Sigmoid colon (tissue), 6 donors: ENCODE measurements at regions not wholly inside any gene's neighbourhood (a gene's known extent, or its start where the extent isn't known, plus 50 kb on each side); places are given as distances from the start of the nearest gene placed in this dataset.

Experiments
- DNase-seq: peaks from one replicate; pipeline ENCODE4 v3.0.0-alpha.2; 2019
- H3K27ac ChIP-seq, 4 donors: fragments of 200-600 bp; sonication (generic); one replicate each; pipeline ENCODE4 v1.5.1; 2016 to 2019; ENCODE audit warnings: mild to moderate bottlenecking in 1 of 4
- H3K27me3 ChIP-seq, 3 donors: fragments of 200-600 bp; sonication (generic); one replicate each; pipeline ENCODE4 v1.5.1; 2019; ENCODE audit warnings: mild to moderate bottlenecking in 1 of 3
- H3K36me3 ChIP-seq, 4 donors: fragments of 200-600 bp; sonication (generic); one replicate each; pipeline ENCODE4 v1.5.1; 2016 to 2019
- H3K4me1 ChIP-seq, 4 donors: fragments of 200-600 bp; sonication (generic); one replicate each; pipeline ENCODE4 v1.5.1; 2017 to 2019
- H3K4me3 ChIP-seq, 4 donors: fragments of 200-600 bp; sonication (generic); one replicate each; pipeline ENCODE4 v1.5.1; 2017 to 2019; ENCODE audit warnings: mild to moderate bottlenecking in 2 of 4, moderate library complexity in 1 of 4
- H3K9me3 ChIP-seq, 4 donors: fragments of 200-600 bp in 3 of 4; sonication (generic) in 3 of 4; one replicate each; pipeline versions ENCODE4 v1.5.1 to v1.6.1; 2013 to 2019
- EP300 ChIP-seq, 4 donors: sonication (generic); formaldehyde crosslinking; IDR thresholded peaks; one replicate each; pipeline ENCODE4 v1.6.1; 2017; ENCODE audit warnings: antibody characterized with exemption in 4 of 4
- POLR2A ChIP-seq, 2 donors: fragments of 450-650 bp; IDR thresholded peaks; one replicate each; pipeline ENCODE4 v1.6.1; 2016; ENCODE audit warnings: antibody characterized with exemption in 2 of 2, mild to moderate bottlenecking in 2 of 2, moderate library complexity in 2 of 2
- POLR2AphosphoS5 ChIP-seq, 4 donors: sonication (generic); formaldehyde crosslinking; IDR thresholded peaks; one replicate each; pipeline ENCODE4 v1.6.1; 2017; ENCODE audit warnings: antibody characterized with exemption in 4 of 4
- WGBS, 2 donors: extraction: QIAGEN DNeasy Blood & Tissue Kit; methylation state at CpG; one replicate each; pipeline ENCODE4 v1.1.7; 2013; 5-methylcytosine and 5-hydroxymethylcytosine counted together
- intact Hi-C: fragments of 100-400 bp; cut with DNase I; formaldehyde crosslinking; loops from one replicate; pipeline ENCODE4 v1.15.1; 2023
- TF ChIP-seq, protein P1 (sequence below), 4 experiments: fragments of 450-650 bp in 3 of 4; fragments of 200-600 bp in 1 of 4; IDR thresholded peaks; one replicate each; pipeline ENCODE4 v1.5.1; 2016 to 2019; ENCODE audit warnings: antibody characterized with exemption in 4 of 4, mild to moderate bottlenecking in 3 of 4, moderate library complexity in 2 of 4
- donor health status: healthy with polysubstance abuse.
- donor health status: healthy.

DNA sequence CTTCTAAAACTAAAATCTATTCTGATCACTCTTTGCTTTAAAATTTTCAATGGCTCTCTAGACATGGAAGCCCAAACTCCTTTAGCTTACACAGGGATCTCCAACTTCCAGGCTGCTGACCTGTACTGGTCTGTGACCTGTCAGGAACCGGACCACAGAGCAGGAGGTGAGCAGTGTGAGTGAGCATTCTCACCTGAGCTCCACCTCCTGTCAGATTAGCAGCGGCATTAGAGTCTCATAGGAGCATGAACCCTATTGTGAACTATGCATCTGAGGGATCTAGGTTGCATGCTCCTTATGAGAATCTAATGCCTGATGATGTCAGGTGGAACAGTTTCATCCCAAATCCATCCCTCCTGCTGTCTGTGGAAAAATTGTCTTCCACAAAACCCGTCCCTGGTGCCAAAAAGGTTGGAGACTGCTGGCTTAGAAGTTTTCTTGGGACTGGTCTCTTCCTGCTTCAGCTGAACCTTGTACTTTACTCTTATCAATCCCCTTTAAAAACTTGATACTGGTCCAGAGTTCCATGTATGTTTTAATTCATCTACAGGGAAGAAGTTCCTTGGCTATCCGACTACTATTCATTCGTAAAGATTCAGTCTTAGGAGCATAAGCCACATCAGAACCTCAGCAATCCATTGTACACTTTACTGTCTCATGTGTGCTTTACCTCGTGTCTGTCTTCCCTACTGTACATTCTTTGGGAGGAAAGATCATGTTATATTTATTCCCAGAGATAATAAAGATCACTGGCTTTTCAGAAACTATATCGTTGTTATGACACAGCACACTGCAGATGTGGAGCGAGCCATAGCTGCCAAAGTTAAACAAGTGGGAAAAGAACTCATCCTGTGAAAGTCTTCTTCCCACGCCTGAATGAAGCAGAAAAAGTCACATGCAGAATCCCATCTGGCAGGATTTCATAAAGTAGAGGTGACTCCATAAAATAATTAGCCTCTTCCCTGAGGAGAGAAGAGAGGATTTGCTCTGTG lies 183.8 kb downstream of the LRATD1 start:
- Histone ChIP-seq H3K9me3 (peaks cover 0 to 2% (median 0%) of the 10 kb centered on the region in 4 donors), H3K27ac (no peak overlapping the region), H3K4me3 (no peak overlapping the region), H3K36me3 (no peaks in the 10 kb centered on the region), H3K27me3 (no peaks in the 10 kb centered on the region), H3K4me1 (no peaks in the 10 kb centered on the region)
- DNase-seq, result no peak
- TF ChIP-seq, protein P1, sequence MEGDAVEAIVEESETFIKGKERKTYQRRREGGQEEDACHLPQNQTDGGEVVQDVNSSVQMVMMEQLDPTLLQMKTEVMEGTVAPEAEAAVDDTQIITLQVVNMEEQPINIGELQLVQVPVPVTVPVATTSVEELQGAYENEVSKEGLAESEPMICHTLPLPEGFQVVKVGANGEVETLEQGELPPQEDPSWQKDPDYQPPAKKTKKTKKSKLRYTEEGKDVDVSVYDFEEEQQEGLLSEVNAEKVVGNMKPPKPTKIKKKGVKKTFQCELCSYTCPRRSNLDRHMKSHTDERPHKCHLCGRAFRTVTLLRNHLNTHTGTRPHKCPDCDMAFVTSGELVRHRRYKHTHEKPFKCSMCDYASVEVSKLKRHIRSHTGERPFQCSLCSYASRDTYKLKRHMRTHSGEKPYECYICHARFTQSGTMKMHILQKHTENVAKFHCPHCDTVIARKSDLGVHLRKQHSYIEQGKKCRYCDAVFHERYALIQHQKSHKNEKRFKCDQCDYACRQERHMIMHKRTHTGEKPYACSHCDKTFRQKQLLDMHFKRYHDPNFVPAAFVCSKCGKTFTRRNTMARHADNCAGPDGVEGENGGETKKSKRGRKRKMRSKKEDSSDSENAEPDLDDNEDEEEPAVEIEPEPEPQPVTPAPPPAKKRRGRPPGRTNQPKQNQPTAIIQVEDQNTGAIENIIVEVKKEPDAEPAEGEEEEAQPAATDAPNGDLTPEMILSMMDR (IDR thresholded peaks at IDR 0.05), result no peak
- no peak for TF ChIP-seq EP300 (IDR thresholded peaks at IDR 0.05)
- TF ChIP-seq POLR2AphosphoS5 (IDR thresholded peaks at IDR 0.05), result no peak
- TF ChIP-seq POLR2A (IDR thresholded peaks at IDR 0.05), result no peak
- intact Hi-C loops, result no loop called here
- 50 to 64% methylated on average over 9 of the region's 9 CpGs for WGBS, 2 donors

DNA sequence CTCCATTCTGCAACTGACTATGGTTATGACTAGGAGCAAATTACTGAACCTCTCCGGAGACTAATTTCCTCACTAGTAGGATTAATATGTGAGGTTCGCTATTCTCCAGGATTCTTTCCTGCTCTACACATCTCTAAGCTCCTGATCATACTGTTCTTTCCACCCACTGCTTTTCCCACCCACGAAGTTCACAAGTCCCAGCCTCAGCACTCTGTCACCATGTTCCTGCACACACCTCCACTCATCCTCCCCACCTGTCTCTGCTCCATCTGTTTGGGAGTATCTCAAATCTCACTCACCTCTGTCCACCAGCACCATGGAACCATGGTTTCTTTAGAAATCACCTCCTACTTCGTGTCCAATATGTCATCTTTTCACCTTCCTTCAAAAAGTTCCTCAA lies 185.3 kb downstream of the LRATD1 start:
- TF ChIP-seq POLR2AphosphoS5 (IDR thresholded peaks at IDR 0.05), result no peak
- TF ChIP-seq, protein P1 (IDR thresholded peaks at IDR 0.05), result no peak
- no peak for TF ChIP-seq POLR2A (IDR thresholded peaks at IDR 0.05)
- TF ChIP-seq EP300 (IDR thresholded peaks at IDR 0.05), result no peak
- 78 to 84% methylated on average over 4 of the region's 4 CpGs for WGBS, 2 donors
- Histone ChIP-seq H3K9me3 (peaks cover 0 to 3% (median 0%) of the 10 kb centered on the region in 4 donors), H3K4me3 (no peak overlapping the region), H3K27ac (no peak overlapping the region), H3K36me3 (no peaks in the 10 kb centered on the region), H3K4me1 (no peaks in the 10 kb centered on the region), H3K27me3 (no peaks in the 10 kb centered on the region)
- DNase-seq, result no peak
- intact Hi-C loops, result no loop called here

DNA sequence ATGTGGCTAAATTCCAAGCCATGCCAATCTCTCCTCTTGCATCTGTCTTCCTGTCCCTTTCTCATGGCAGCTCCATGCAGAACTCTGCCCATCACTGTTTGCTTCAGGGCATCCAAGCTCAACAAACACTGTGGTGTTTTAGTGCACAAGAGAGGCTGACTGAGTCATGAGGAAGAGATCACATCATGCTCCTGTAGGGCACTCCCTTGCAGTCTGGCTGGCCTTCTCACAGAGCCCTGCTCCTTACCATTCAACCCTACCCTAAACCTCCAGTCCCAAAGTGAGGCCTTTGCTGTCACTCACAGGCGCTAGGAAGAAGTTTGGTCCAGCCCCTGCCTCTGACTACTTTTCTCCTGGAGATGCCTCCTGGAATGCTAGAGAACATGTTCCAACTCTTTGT lies 194.0 kb downstream of the LRATD1 start:
- DNase-seq, result no peak
- Histone ChIP-seq H3K27me3 (no peaks in the 10 kb centered on the region), H3K9me3 (no peaks in the 10 kb centered on the region), H3K27ac (no peak overlapping the region), H3K4me3 (no peak overlapping the region), H3K36me3 (no peaks in the 10 kb centered on the region), H3K4me1 (no peaks in the 10 kb centered on the region)
- WGBS, 2 donors, result 97 to 98% methylated on average over 1 of the region's 1 CpG
- TF ChIP-seq POLR2AphosphoS5 (IDR thresholded peaks at IDR 0.05), result no peak
- intact Hi-C loops, result no loop called here

DNA sequence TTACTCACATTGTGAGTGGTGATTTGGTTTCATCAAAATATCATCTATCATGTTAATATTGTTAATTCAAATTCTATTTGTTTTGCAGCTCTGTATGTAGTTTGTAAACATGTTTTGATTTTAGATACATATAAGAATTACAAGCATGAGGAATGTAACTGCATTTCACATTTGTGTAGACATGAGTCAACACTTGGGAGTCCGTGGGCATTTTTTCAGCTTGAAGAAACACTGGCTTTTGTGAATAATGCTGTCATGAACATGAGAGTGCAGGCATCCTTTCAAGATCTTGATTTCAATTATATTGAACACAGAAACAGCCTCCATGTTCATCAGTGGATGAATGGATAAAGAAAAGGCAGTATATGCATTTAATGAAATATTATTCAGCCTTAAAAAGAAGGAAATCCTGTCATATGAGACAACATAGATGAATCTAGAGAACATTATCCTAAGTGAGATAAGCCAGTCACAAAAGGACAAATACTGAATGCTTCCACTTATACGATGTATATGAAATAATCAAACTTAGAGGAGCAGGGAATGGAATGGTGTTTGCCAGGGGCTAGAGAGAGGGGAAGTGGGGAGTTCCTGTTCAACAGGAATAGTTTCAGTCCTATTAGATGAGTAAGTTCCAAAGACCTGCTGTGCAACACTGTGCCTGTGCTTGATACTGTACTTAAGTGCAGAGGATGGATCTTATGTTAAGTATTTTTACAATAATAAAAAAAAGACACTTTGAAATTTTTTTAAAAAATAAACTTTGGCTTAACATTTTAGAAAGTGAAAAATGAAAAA lies 194.9 kb downstream of the LRATD1 start:
- TF ChIP-seq POLR2AphosphoS5 (IDR thresholded peaks at IDR 0.05), result no peak
- TF ChIP-seq, protein P1 (IDR thresholded peaks at IDR 0.05), result no peak
- no peaks in the 10 kb centered on the region for H3K4me1 ChIP-seq
- no peak for DNase-seq
- no peaks in the 10 kb centered on the region for H3K27me3 ChIP-seq
- H3K36me3 ChIP-seq, result no peaks in the 10 kb centered on the region
- H3K27ac ChIP-seq, result no peak overlapping the region
- H3K4me3 ChIP-seq, result no peak overlapping the region
- 78 to 80% methylated on average over 2 of the region's 2 CpGs for WGBS, 2 donors
- no peaks in the 10 kb centered on the region for H3K9me3 ChIP-seq
- intact Hi-C loops, result no loop called here

DNA sequence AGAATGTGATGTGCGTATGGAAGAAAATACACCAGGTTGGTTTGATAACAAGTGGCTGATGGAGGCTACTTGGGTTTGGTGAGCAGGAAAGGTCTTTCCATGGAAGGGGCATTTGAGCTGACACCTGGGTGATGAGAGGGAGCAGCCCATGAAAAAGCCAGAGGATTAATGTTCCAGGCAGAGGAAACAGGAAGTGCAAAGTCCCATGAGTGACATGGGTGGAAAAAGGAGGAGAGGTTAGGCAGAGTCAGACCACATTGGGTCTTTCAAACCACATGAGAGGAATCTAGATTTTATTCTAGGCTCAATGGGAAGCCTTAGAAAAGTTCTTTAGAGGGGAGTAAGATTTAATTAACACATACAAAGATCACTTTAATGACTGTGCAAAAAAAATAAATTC lies 195.7 kb downstream of the LRATD1 start:
- DNase-seq, result no peak
- 1 to 50% methylated on average over 1 of the region's 1 CpG for WGBS, 2 donors
- Histone ChIP-seq H3K27me3 (no peaks in the 10 kb centered on the region), H3K4me3 (no peak overlapping the region), H3K27ac (no peak overlapping the region), H3K4me1 (no peaks in the 10 kb centered on the region), H3K36me3 (no peaks in the 10 kb centered on the region), H3K9me3 (no peaks in the 10 kb centered on the region)
- no peak for TF ChIP-seq POLR2AphosphoS5 (IDR thresholded peaks at IDR 0.05)
- TF ChIP-seq, protein P1 (IDR thresholded peaks at IDR 0.05), result no peak
- no peak for TF ChIP-seq EP300 (IDR thresholded peaks at IDR 0.05)
- TF ChIP-seq POLR2A (IDR thresholded peaks at IDR 0.05), result no peak
- intact Hi-C loops, result no loop called here
